T47D (cell line): ENCODE measurements at regions not wholly inside any gene's neighbourhood (a gene's known extent, or its start where the extent isn't known, plus 50 kb on each side); places are given as distances from the start of the nearest gene placed in this dataset.

Source experiments
- DNase-seq, 2 experiments: peaks; one replicate each; pipeline versions ENCODE4 v3.0.0 to v3.0.0-alpha.2; 2011 to 2012; ENCODE audit warnings: low read depth in 1 of 2, low spot score in 1 of 2
- JUND ChIP-seq: IDR thresholded peaks from 2 replicates; pipeline ENCODE4 v1.6.1; 2012; ENCODE audit warnings: low read depth
- in situ Hi-C: cut with HindIII; loops from 2 replicates; pipeline ENCODE4 v1.10.0; 2016; ENCODE audit warnings: low sequenced_read_pairs, low pct_unique_long_range_greater_than_20kb

DNA sequence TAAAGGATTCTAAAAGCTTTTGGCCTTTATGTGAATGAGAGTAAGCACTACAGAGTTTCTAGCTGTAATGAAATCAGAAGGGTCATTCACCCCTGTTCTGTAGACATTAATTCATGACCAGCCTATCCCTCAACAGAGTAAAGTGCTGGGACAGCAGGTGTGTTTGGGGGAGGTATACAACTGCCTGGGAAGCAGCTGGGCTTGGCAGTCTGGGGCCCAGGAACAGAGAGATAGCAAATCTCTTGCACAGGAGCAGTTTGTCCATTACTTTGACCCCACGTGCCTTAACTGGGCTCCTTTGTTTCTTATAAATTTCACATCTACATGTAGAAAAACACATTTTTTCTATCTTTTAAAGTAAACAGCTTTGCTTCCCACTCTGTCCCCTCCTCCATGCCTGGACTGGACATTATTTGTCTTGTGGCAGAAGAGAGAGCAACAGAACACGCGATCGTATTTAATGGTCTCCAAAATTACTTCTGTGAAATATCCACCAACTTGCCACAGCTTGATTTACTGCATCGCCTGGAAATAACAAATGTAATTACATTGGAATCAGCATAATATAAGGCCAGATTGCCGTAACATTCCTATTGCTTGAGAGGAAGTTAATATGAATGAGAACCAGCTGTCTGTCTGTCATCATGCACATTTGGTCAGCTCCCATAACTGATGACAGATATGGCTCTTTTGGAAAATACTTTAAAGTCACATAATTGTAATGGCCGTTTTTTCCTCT lies 263.8 kb downstream of the RBM43 start:
- in situ Hi-C loops = no loop called here
- TF ChIP-seq JUND = no peak
- DNase-seq = no peak

DNA sequence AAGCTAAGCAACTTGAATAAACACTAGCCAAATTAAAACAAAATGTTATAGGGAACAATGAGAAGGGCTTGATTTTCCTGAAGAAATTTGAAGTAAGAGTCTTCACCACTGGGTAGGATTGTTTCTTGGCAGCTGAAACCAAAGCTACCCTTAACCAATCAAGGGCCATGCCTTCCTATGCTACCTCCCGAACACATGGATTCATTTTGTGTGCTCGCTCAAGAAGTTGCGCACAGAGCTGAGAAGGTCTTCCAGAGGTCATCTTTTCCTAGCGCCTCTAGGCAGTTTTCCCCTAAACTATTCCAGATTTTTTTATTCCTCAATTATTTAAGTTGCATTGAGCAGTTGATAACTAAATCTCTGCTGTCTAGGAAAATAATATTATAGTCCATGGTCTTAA lies 264.6 kb downstream of the RBM43 start:
- in situ Hi-C loops = no loop called here
- DNase-seq = no peak
- no peak for TF ChIP-seq JUND

DNA sequence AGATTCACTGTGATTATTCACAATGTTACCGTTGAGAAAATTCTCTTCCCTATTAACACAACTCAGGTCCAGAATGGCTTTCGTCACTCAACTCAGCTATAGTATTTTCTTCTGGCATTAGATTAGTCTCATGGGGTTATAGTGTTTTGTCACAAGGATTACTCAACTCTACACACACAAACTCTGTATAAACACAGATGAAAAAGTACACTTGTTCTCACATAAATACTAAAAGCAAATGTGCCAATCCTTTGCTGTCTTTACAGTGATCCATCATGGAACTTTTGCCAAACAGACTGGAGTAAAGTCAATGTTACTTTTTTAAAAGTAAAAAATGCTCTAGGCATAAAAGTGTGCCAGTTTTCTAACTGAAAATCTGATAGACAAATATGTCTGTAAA lies 267.6 kb downstream of the RBM43 start:
- TF ChIP-seq JUND = no peak
- in situ Hi-C loops = no loop called here
- no peak for DNase-seq

DNA sequence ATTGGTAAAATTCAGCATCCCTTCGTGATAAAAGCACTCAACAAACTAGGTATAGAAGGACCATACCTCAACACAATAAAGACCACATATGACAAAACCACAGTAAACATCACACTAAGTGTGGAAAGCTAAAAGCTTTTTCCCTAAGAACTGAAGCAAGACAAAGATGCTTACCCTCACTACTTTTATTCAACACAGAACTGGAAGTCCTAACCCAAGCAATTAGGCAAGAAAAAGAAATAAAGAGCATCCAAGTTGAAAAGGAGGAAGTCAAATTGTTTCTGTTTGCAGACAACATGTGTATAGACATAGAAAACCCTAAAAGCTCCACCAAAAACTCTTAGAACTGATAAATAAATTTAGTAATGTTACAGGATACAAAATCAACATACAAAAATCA lies 271.7 kb downstream of the RBM43 start:
- no peak for TF ChIP-seq JUND
- in situ Hi-C loops = no loop called here
- no peak for DNase-seq

DNA sequence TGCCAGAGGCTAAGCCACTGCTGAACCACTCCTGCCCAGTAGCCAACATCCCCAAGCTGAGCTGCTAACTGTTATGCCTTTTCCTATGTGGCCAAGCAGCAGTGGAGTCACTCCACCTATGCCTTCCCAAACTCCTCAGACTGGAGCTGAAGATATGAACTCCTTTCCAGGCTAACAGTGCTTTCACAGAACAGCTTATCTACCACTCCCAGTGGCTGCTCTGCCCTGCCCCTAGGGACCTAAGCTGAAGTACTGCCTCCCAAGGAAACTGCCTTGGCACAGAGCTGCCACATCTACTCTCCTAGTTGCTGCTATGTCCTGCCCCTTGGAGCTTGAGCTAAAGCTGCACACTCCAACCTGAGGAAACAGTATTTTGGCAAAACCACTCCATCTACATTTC lies 275.9 kb downstream of the RBM43 start:
- no peak for TF ChIP-seq JUND
- DNase-seq = no peak
- in situ Hi-C loops = no loop called here

DNA sequence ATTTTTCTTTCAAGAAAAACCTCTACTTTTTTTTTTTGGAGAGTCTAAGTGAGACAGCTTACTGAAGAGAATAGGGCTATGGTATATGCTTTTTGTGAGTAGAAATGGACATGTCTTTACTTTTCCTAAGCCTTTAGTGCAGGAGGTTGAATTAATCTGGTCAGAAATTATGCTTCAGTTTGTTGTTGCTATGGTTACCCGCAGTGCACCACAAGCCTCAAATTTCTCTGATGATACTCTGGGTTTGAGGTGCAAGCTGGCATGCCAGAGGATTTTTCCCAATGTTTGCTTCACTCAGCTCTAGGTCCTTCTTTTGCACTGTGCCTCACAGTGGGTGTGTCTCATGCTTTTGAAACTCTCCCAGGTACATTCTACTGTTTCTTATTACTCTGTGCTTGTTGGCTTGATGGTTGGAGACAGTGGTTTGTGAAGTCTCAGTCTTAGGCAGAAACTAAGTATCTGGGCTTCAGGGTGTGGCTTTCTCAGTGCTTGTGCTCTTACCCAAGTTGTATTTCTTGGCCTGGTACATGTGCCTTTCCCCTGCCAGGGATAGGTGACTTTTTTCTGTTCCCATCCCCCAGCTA lies 278.3 kb downstream of the RBM43 start:
- no peak for TF ChIP-seq JUND
- DNase-seq = no peak
- in situ Hi-C loops = no loop called here

DNA sequence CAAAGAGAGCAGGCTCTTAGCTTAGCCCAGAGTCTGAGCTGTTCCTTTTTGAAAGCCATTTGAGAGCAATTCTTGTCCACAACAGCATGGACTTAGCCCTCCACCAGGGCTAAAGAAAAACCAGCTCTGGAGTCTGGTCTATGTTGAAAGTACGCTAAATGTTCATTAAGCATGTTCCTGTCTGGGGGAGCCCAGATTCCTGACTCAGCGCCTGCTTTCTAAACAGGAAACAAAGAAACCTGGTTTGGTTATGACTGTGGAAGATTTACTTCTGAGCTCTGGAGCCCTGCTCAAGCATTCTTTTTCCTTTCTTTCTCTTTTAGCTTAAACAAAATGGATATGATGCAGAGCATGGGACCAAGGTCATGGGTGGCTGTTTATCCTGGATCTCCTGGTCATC lies 279.8 kb downstream of the RBM43 start:
- in situ Hi-C loops = no loop called here

DNA sequence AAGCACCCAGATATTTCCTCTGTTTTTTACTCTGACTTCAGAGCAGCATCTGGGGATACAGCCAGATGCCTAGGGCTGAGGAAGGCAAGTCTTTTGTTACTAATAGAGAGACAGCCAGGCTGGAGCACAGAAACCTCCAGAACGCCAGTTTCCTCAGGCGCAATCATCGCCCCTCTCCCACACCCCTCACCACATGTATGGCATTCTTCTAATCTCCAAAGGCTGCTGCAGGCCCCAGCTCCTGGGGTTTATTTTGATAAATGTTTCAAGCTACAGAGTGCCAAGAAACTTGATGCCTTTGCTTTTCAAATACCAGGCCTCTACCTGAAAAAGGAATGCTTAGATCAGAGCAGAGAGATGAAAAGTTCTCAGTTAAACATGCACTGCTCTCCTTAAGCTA lies 283.6 kb downstream of the RBM43 start:
- in situ Hi-C loops = no loop called here
- TF ChIP-seq JUND = no peak
- no peak for DNase-seq

More for the DNA sequence above, 279.8 kb downstream of the RBM43 start:
- no peak for TF ChIP-seq JUND
- DNase-seq = no peak

DNA sequence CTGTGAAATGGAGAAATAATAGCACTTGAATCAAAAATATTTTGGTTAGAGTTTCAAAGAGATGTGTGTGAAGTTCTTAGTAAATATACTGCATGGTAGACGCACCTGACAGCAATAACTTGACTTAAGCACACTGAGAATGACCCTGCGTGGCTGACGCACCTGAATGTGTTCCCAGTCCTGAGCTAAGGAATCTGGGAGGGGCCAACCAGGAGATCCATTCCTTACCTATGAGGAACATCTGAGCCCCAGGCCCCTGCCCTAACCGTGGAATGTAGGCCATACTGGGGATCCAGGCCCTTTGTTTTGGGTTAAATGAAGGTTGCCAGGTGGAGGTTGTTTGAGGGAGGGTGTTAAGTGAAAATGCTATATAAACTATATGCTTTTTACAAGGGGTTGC lies 284.4 kb downstream of the RBM43 start:
- DNase-seq = peak in 1 of 2 experiments; percentile 1
- in situ Hi-C loops = no loop called here
- no peak for TF ChIP-seq JUND

DNA sequence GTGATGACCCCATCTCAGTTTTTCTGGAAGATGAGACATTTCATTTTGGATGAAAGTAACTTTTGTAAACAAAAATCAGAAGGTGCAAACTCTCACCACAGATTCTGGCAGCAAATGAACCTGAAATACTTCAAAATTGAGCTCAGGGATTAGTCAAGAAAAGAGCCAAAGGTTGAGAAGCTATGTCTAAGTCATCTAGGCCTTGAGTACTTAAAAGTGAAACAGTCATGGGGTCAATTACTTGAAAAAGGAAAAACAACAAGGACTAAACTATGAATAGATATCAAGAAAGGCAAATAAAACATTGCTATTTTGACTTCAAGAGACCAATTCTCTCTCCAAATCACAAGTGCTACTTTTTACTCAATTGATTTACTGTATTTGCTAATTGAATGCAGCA lies 285.1 kb downstream of the RBM43 start:
- no peak for DNase-seq
- in situ Hi-C loops = no loop called here
- TF ChIP-seq JUND = no peak

DNA sequence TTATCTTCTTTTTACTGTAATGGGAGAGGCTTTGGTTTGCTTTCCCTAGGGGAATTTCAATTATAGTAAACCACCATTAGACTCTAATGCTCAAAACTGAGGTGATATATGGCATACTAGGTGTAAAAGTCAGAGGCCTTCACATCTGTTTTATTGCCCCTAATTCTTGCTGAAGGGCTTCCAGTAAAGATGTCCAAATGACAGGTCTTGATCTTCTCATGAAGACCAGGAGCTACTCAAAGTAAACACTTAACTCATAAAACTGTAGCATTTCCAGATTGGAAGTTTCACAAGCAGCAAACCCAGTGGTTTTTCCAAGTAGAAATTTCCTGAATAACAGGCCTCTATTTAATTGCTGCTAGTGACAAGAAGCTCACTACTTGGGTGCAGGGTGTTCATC lies 286.8 kb downstream of the RBM43 start:
- no peak for TF ChIP-seq JUND
- in situ Hi-C loops = no loop called here

DNA sequence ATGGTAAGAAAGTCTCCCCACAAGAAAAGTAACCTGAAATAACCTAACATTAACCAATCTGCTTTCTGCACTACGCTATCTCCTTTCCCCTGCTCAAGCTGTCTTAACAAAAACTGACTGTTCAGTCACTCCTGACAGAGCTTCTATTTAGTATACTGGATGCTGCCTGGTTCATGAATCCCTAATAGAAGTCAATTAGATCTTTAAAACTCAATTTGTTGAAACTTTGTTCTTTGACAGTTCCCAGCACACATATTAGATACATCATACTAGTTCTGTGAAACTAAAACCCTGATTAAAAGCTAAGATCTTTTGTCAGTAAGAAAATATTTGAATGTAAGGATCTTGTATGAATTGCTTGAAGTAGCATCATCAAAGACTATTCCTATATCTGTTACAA lies 287.4 kb downstream of the RBM43 start:
- no peak for TF ChIP-seq JUND
- in situ Hi-C loops = no loop called here
- DNase-seq = no peak

More for the DNA sequence above, 286.8 kb downstream of the RBM43 start:
- DNase-seq = no peak

DNA sequence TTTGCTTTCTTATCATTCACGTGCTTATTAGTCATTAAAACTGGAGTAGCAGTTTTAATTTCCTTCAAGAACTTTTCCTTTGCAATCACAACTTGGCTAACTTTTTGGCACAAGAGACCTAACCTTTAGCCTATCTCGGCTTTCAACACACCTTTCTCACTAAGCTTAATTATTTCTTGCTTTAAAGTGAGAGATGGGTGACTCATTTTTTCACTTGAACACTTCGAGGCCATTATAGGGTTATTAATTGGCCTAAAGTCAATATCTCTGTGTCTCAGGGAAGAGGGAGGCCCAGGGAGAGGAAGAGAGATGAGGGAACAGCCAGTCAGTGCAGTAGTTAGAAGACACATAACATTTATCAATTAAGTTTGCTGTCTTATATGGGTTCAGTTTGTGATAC lies 289.8 kb downstream of the RBM43 start:
- TF ChIP-seq JUND = no peak
- no peak for DNase-seq

DNA sequence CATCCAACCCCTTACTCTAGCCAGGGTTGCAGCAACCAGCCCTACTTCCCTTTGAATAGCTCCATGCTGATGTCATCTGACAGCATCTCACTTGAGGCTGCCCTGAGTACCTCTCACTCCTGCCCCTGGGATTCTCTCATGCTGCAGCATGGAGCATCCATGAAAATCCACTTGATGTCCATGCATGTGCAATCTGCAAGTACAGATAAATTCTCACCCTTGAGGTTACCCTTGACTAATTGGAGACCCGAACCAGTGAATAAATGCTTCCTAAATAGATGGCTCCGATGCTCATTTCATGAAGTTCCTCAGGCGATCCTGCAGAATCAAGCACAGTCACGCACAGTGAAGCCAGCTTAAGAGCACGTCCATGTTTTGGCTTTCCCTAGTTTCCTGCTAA lies 298.3 kb downstream of the RBM43 start:
- in situ Hi-C loops = no loop called here
- no peak for DNase-seq

More for the DNA sequence above, 289.8 kb downstream of the RBM43 start:
- in situ Hi-C loops = no loop called here

More for the DNA sequence above, 298.3 kb downstream of the RBM43 start:
- TF ChIP-seq JUND = no peak
